ENCODE measurements at regions not wholly inside any gene's neighbourhood (a gene's known extent, or its start where the extent isn't known, plus 50 kb on each side); places are given as distances from the start of the nearest gene placed in this dataset.

DNA sequence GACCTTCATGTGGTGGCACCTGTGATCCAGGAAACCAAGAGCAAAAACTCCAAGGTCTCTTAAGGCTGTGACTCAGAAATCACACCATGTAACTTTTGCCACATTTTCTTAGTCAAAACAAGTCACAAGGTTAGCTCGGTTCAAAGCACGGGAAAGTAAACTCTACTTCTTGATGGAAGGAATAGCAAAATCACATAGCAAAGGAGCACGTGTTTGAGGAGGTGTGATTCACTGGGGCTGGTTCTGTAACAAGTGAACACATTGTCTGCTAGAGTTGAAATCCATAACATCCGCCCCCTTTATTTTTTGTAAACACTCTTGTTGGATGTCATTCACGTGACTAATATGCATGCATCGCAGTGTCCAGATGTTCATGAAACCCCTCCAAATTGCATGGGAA lies 415.0 kb upstream of the MAF start:
- TF ChIP-seq, protein P1, sequence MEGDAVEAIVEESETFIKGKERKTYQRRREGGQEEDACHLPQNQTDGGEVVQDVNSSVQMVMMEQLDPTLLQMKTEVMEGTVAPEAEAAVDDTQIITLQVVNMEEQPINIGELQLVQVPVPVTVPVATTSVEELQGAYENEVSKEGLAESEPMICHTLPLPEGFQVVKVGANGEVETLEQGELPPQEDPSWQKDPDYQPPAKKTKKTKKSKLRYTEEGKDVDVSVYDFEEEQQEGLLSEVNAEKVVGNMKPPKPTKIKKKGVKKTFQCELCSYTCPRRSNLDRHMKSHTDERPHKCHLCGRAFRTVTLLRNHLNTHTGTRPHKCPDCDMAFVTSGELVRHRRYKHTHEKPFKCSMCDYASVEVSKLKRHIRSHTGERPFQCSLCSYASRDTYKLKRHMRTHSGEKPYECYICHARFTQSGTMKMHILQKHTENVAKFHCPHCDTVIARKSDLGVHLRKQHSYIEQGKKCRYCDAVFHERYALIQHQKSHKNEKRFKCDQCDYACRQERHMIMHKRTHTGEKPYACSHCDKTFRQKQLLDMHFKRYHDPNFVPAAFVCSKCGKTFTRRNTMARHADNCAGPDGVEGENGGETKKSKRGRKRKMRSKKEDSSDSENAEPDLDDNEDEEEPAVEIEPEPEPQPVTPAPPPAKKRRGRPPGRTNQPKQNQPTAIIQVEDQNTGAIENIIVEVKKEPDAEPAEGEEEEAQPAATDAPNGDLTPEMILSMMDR (IDR thresholded peaks at IDR 0.05; ENCODE audit: insufficient read depth, low read length, poor library complexity, severe bottlenecking): no peak
- no peak for TF ChIP-seq EZH2phosphoT487 (conservative IDR thresholded peaks at IDR 0.05; ENCODE audit: low read length)

All from SU-DHL-6 (cell line).